ENCODE measurements at regions not wholly inside any gene's neighbourhood (a gene's known extent, or its start where the extent isn't known, plus 50 kb on each side); places are given as distances from the start of the nearest gene placed in this dataset.

DNA sequence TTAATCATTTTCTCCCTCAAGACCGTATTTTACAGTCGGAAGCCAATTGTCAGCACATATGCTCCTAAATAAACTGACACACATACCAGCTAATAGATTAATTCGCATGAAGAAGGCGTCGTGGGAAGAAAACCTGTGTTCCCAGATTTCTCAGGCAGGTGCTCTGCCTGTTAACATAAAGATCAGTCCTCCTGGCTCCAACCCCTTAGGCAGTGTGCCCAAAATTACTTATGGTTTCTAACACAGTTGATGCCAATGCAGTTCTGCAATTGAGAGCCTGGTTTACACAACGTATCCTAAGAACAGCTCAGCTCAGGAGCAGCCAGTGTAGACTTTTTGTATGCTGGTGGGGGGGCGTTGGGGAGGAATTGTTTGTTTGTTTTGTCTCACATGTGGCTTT, 208.3 kb downstream of the ENC1 start:
- TF ChIP-seq, protein P1, sequence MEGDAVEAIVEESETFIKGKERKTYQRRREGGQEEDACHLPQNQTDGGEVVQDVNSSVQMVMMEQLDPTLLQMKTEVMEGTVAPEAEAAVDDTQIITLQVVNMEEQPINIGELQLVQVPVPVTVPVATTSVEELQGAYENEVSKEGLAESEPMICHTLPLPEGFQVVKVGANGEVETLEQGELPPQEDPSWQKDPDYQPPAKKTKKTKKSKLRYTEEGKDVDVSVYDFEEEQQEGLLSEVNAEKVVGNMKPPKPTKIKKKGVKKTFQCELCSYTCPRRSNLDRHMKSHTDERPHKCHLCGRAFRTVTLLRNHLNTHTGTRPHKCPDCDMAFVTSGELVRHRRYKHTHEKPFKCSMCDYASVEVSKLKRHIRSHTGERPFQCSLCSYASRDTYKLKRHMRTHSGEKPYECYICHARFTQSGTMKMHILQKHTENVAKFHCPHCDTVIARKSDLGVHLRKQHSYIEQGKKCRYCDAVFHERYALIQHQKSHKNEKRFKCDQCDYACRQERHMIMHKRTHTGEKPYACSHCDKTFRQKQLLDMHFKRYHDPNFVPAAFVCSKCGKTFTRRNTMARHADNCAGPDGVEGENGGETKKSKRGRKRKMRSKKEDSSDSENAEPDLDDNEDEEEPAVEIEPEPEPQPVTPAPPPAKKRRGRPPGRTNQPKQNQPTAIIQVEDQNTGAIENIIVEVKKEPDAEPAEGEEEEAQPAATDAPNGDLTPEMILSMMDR (IDR thresholded peaks at IDR 0.05): no peak
- TF ChIP-seq EZH2 (IDR thresholded peaks at IDR 0.05): no peak
